ENCODE measurements at regions not wholly inside any gene's neighbourhood (a gene's known extent, or its start where the extent isn't known, plus 50 kb on each side); places are given as distances from the start of the nearest gene placed in this dataset.

- no peaks in the 10 kb centered on the region for H3K27me3 ChIP-seq (ENCODE audit: control insufficient read depth in 3 of 3, insufficient read depth in 3 of 3, low read length in 2 of 3)
- peaks cover 0 to 2% (median 0%) of the 10 kb centered on the region in 4 donors for H3K9me3 ChIP-seq (ENCODE audit: control insufficient read depth in 4 of 4, insufficient read depth in 3 of 4, low read length in 3 of 4)
- no peak overlapping the region for H3K27ac ChIP-seq (ENCODE audit: low read depth in 1 of 2, low read length in 1 of 2)
- DNase-seq (no peak), ATAC-seq (ENCODE audit: insufficient read depth, low FRiP score) (no peak)
- peaks cover 0 to 16% (median 0%) of the 10 kb centered on the region in 5 donors for H3K4me1 ChIP-seq (ENCODE audit: control insufficient read depth in 5 of 5, insufficient read depth in 5 of 5, low read length in 5 of 5)
- no peak overlapping the region for H3K4me3 ChIP-seq
- no peaks in the 10 kb centered on the region for H3K36me3 ChIP-seq (ENCODE audit: control insufficient read depth in 4 of 4, insufficient read depth in 4 of 4, low read length in 4 of 4)
- WGBS, 2 donors: 71 to 78% methylated on average over 5 of the region's 5 CpGs
- no peak overlapping the region for H3K9ac ChIP-seq (ENCODE audit: insufficient read depth in 1 of 2, low read length in 2 of 2)
- TF ChIP-seq CTCF (IDR thresholded peaks at IDR 0.05; ENCODE audit: control extremely low read depth, extremely low read depth): no peak
Measured at GRCh38 chr9:106693558-106693957, 169.4 kb upstream of the ZNF462 start.

GRCh38 chr9:106696804-106697203, 166.2 kb upstream of the ZNF462 start:
- WGBS, 2 donors: 76 to 88% methylated on average over 4 of the region's 4 CpGs

DNA sequence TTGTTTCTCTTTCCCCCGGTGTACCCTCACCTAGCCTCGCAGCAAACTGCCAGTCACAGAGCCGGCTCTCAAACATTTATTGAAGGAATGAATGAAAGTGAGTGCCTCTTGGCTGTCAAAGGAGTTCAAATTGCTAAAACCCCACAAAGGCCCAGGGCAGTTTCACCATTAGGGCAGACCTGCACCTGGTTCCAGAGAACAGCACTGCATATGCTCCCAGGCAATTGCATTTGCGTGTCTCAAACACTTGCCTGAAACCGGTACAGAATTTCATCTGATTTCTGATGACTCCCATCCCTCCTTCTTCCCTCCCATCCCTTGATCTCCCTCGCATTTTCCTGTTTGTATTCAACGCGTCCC, 165.6 kb upstream of the ZNF462 start:
- WGBS, 2 donors: 69 to 82% methylated on average over 8 of the region's 8 CpGs
- no peak for TF ChIP-seq CTCF (IDR thresholded peaks at IDR 0.05; ENCODE audit: control extremely low read depth, extremely low read depth)
- Histone ChIP-seq H3K9ac (ENCODE audit: insufficient read depth in 1 of 2, low read length in 2 of 2) (no peak overlapping the region), H3K36me3 (ENCODE audit: control insufficient read depth in 4 of 4, insufficient read depth in 4 of 4, low read length in 4 of 4) (no peaks in the 10 kb centered on the region), H3K4me1 (ENCODE audit: control insufficient read depth in 5 of 5, insufficient read depth in 5 of 5, low read length in 5 of 5) (peaks cover 0 to 19% (median 0%) of the 10 kb centered on the region in 5 donors), H3K27me3 (ENCODE audit: control insufficient read depth in 3 of 3, insufficient read depth in 3 of 3, low read length in 2 of 3) (no peaks in the 10 kb centered on the region), H3K4me3 (no peak overlapping the region), H3K27ac (ENCODE audit: low read depth in 1 of 2, low read length in 1 of 2) (no peak overlapping the region), H3K9me3 (ENCODE audit: control insufficient read depth in 4 of 4, insufficient read depth in 3 of 4, low read length in 3 of 4) (peaks cover 0 to 2% (median 0%) of the 10 kb centered on the region in 4 donors)
- ATAC-seq (ENCODE audit: insufficient read depth, low FRiP score) (no peak), DNase-seq (no peak)

More at GRCh38 chr9:106696804-106697203, 166.2 kb upstream of the ZNF462 start:
- ATAC-seq (ENCODE audit: insufficient read depth, low FRiP score) (no peak), DNase-seq (peak in 1 of 3 donors; percentile 7)
- no peak overlapping the region for H3K27ac ChIP-seq (ENCODE audit: low read depth in 1 of 2, low read length in 1 of 2)
- no peak for TF ChIP-seq CTCF (IDR thresholded peaks at IDR 0.05; ENCODE audit: control extremely low read depth, extremely low read depth)
- no peak overlapping the region for H3K4me3 ChIP-seq
- H3K9me3 ChIP-seq (ENCODE audit: control insufficient read depth in 4 of 4, insufficient read depth in 3 of 4, low read length in 3 of 4): peaks cover 0 to 2% (median 0%) of the 10 kb centered on the region in 4 donors
- H3K36me3 ChIP-seq (ENCODE audit: control insufficient read depth in 4 of 4, insufficient read depth in 4 of 4, low read length in 4 of 4): no peaks in the 10 kb centered on the region
- no peaks in the 10 kb centered on the region for H3K27me3 ChIP-seq (ENCODE audit: control insufficient read depth in 3 of 3, insufficient read depth in 3 of 3, low read length in 2 of 3)
- peaks cover 0 to 19% (median 0%) of the 10 kb centered on the region in 5 donors for H3K4me1 ChIP-seq (ENCODE audit: control insufficient read depth in 5 of 5, insufficient read depth in 5 of 5, low read length in 5 of 5)
- H3K9ac ChIP-seq (ENCODE audit: insufficient read depth in 1 of 2, low read length in 2 of 2): no peak overlapping the region
